OCI-LY7 (cell line): ENCODE measurements at regions not wholly inside any gene's neighbourhood (a gene's known extent, or its start where the extent isn't known, plus 50 kb on each side); places are given as distances from the start of the nearest gene placed in this dataset.

Source experiments
- EZH2phosphoT487 ChIP-seq: fragments of 200-600 bp; sonication (generic); IDR thresholded peaks from 2 replicates; pipeline ENCODE4 v1.6.1; 2018; ENCODE audit warnings: low read depth, borderline replicate concordance, mild to moderate bottlenecking, mixed run types, antibody characterized with exemption, low read length, moderate library complexity, mixed read lengths
- TF ChIP-seq, protein P1 (sequence below): fragments of 200-600 bp; sonication (generic); conservative IDR thresholded peaks from 2 replicates; pipeline ENCODE4 v1.5.1; 2014; ENCODE audit warnings: mild to moderate bottlenecking, antibody characterized with exemption, low read length, moderate library complexity, mixed read lengths

DNA sequence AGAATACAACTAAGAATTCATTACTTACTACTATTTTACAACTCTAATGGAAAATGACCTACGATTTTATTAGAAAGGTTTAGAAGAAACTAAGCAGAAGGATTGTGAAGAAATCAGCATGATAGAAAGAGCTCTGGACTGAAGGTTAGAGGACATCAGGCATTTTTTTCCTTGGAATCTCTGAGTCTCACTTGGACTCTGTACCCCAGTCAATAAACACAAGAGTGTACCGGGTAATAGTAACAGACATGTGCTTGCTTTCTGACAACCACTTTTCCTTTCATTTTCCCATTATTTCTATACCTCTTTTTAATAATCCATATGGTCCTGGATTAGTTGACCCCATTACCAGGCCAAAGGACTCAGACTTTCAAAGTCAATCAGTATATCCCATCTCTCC lies 1240.9 kb upstream of the LRRTM3 start:
- TF ChIP-seq, protein P1, sequence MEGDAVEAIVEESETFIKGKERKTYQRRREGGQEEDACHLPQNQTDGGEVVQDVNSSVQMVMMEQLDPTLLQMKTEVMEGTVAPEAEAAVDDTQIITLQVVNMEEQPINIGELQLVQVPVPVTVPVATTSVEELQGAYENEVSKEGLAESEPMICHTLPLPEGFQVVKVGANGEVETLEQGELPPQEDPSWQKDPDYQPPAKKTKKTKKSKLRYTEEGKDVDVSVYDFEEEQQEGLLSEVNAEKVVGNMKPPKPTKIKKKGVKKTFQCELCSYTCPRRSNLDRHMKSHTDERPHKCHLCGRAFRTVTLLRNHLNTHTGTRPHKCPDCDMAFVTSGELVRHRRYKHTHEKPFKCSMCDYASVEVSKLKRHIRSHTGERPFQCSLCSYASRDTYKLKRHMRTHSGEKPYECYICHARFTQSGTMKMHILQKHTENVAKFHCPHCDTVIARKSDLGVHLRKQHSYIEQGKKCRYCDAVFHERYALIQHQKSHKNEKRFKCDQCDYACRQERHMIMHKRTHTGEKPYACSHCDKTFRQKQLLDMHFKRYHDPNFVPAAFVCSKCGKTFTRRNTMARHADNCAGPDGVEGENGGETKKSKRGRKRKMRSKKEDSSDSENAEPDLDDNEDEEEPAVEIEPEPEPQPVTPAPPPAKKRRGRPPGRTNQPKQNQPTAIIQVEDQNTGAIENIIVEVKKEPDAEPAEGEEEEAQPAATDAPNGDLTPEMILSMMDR = no peak
- no peak for TF ChIP-seq EZH2phosphoT487
